ENCODE measurements at regions not wholly inside any gene's neighbourhood (a gene's known extent, or its start where the extent isn't known, plus 50 kb on each side); places are given as distances from the start of the nearest gene placed in this dataset.

DNA sequence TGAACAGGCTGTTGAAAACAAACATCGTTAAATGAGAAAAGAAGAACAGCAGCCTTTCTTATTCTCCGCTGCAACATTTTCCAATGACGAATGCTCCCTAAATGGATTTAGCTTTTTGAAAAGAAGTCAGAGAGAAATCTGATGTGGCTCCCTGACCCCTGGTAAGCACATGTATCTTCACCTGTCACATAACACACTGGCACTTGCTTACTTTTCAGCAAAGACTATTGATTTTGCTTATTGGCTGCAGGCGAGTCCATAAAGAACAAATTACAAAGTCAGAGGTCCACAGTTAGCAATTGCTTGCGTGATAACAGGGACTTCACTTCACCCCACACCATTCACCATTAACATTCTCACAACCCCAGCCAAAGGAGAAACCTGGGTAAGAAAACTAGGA, 362.8 kb downstream of the GPATCH2 start:
- intact Hi-C loops (cut with micrococcal nuclease) (no loop called here), in situ Hi-C loops (cut with MboI) (no loop called here)
- FAIRE-seq (no peak), ATAC-seq (no peak), DNase-seq (ENCODE audit: extremely low read depth in 1 of 4, low spot score in 3 of 4) (no peak)
- no peak overlapping the region for H3K27ac ChIP-seq (ENCODE audit: extremely low read depth, low read depth, low read length)
- no peaks in the 10 kb centered on the region for H4K20me1 ChIP-seq (replicated peaks; ENCODE audit: control insufficient read depth, insufficient read depth, low read length)
- no peak overlapping the region for H2AFZ ChIP-seq (ENCODE audit: low read depth, low read length)
- ChIA-PET POLR2A (no interaction called here), CTCF (ENCODE audit: low intra/inter-chr PET ratio) (no interaction called here)
- no peaks in the 10 kb centered on the region for H3K36me3 ChIP-seq (ENCODE audit: control insufficient read depth, insufficient read depth, low read length)
- no peaks in the 10 kb centered on the region for H3K27me3 ChIP-seq (ENCODE audit: control insufficient read depth in 2 of 2, insufficient read depth in 2 of 2, low read length in 2 of 2)
- no peaks in the 10 kb centered on the region for H3K4me1 ChIP-seq (replicated peaks in 1 of 2; ENCODE audit: control insufficient read depth in 2 of 2, insufficient read depth in 2 of 2, low read length in 2 of 2)
- no peak overlapping the region for H3K4me3 ChIP-seq
- no TSS peak for BruUV-seq (replicated peaks)
- under 1% methylated on average over 5 of the region's 5 CpGs for WGBS (ENCODE audit: insufficient coverage, low coverage, missing lambda C conversion rate)
- H3K9me3 ChIP-seq (replicated peaks; ENCODE audit: control insufficient read depth, insufficient read depth, low read depth, low read length), result no peaks in the 10 kb centered on the region
- no peak overlapping the region for H3K9ac ChIP-seq (ENCODE audit: insufficient read depth in 1 of 2, low read depth in 2 of 2, low read length in 2 of 2)
- H3K9me1 ChIP-seq (ENCODE audit: control insufficient read depth, insufficient read depth, low read length), result no peaks in the 10 kb centered on the region
- H3K4me2 ChIP-seq (ENCODE audit: insufficient read depth, low read length), result no peak overlapping the region
- no peaks in the 10 kb centered on the region for H3K79me2 ChIP-seq (ENCODE audit: control insufficient read depth, insufficient read depth, low read length)
- no peak for TF ChIP-seq ZKSCAN8 (CRISPR knock-in tag; IDR thresholded peaks at IDR 0.05)
- no peak for TF ChIP-seq CBX2 (IDR thresholded peaks at IDR 0.05; ENCODE audit: insufficient read depth, low read length, poor library complexity, severe bottlenecking)
- no peak for TF ChIP-seq ZFP1 (CRISPR knock-in tag; IDR thresholded peaks at IDR 0.05)
- TF ChIP-seq, protein P1, sequence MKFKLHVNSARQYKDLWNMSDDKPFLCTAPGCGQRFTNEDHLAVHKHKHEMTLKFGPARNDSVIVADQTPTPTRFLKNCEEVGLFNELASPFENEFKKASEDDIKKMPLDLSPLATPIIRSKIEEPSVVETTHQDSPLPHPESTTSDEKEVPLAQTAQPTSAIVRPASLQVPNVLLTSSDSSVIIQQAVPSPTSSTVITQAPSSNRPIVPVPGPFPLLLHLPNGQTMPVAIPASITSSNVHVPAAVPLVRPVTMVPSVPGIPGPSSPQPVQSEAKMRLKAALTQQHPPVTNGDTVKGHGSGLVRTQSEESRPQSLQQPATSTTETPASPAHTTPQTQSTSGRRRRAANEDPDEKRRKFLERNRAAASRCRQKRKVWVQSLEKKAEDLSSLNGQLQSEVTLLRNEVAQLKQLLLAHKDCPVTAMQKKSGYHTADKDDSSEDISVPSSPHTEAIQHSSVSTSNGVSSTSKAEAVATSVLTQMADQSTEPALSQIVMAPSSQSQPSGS (CRISPR knock-in tag; IDR thresholded peaks at IDR 0.05), result no peak
- TF ChIP-seq CBX3 (IDR thresholded peaks at IDR 0.05; ENCODE audit: borderline replicate concordance in 1 of 2, low read length in 2 of 2), result no peak
- no peak for TF ChIP-seq DMBX1 (CRISPR knock-in tag; IDR thresholded peaks at IDR 0.05; ENCODE audit: borderline replicate concordance)
- TF ChIP-seq BRD4 (IDR thresholded peaks at IDR 0.05), result no peak
- no peak for TF ChIP-seq SRSF3 (IDR thresholded peaks at IDR 0.05; ENCODE audit: insufficient read depth, low read length)
- TF ChIP-seq, protein P2, sequence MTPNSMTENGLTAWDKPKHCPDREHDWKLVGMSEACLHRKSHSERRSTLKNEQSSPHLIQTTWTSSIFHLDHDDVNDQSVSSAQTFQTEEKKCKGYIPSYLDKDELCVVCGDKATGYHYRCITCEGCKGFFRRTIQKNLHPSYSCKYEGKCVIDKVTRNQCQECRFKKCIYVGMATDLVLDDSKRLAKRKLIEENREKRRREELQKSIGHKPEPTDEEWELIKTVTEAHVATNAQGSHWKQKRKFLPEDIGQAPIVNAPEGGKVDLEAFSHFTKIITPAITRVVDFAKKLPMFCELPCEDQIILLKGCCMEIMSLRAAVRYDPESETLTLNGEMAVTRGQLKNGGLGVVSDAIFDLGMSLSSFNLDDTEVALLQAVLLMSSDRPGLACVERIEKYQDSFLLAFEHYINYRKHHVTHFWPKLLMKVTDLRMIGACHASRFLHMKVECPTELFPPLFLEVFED (CRISPR knock-in tag; conservative IDR thresholded peaks at IDR 0.05), result no peak
- no peak for TF ChIP-seq PHB2 (IDR thresholded peaks at IDR 0.05; ENCODE audit: low read depth)
- TF ChIP-seq, protein P3, sequence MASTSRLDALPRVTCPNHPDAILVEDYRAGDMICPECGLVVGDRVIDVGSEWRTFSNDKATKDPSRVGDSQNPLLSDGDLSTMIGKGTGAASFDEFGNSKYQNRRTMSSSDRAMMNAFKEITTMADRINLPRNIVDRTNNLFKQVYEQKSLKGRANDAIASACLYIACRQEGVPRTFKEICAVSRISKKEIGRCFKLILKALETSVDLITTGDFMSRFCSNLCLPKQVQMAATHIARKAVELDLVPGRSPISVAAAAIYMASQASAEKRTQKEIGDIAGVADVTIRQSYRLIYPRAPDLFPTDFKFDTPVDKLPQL (IDR thresholded peaks at IDR 0.05; ENCODE audit: extremely low read depth, insufficient read length), result no peak
- no peak for TF ChIP-seq STAT5B (CRISPR knock-in tag; IDR thresholded peaks at IDR 0.05)
- TF ChIP-seq, protein P4, sequence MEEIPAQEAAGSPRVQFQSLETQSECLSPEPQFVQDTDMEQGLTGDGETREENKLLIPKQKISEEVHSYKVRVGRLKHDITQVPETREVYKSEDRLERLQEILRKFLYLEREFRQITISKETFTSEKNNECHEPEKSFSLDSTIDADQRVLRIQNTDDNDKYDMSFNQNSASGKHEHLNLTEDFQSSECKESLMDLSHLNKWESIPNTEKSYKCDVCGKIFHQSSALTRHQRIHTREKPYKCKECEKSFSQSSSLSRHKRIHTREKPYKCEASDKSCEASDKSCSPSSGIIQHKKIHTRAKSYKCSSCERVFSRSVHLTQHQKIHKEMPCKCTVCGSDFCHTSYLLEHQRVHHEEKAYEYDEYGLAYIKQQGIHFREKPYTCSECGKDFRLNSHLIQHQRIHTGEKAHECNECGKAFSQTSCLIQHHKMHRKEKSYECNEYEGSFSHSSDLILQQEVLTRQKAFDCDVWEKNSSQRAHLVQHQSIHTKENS (CRISPR knock-in tag; IDR thresholded peaks at IDR 0.05), result no peak
- no peak for TF ChIP-seq ZFP36 (IDR thresholded peaks at IDR 0.05; ENCODE audit: low read depth, low read length, partially characterized antibody)
- no peak for TF ChIP-seq GTF2E2 (tag; IDR thresholded peaks at IDR 0.05)
- no peak for TF ChIP-seq PTTG1 (tag; IDR thresholded peaks at IDR 0.05; ENCODE audit: low read depth)
- no peak for TF ChIP-seq TSC22D4 (tag; IDR thresholded peaks at IDR 0.05)
- no peak for TF ChIP-seq ZZZ3 (IDR thresholded peaks at IDR 0.05)
- TF ChIP-seq PRPF4 (IDR thresholded peaks at IDR 0.05; ENCODE audit: insufficient read depth, low read depth, low read length, poor library complexity, severe bottlenecking), result no peak
- TF ChIP-seq KDM5B (IDR thresholded peaks at IDR 0.05; ENCODE audit: insufficient replicate concordance, low read depth, low read length), result no peak
